ENCODE measurements at regions not wholly inside any gene's neighbourhood (a gene's known extent, or its start where the extent isn't known, plus 50 kb on each side); places are given as distances from the start of the nearest gene placed in this dataset.
A peak's percentile ranks its signal among the peaks of the same experiment; 100 is the strongest.
"Not testable (repeated sequence)": the region's sequence is repeated elsewhere in the genome, so short reads cannot be mapped to it uniquely, and the experiment has no call there.

- Histone ChIP-seq H3K27me3 (ENCODE audit: insufficient read depth, poor library complexity, severe bottlenecking) (no peaks in the 10 kb centered on the region), H3K27ac (replicated peaks) (peak overlapping the region; percentile 52), H3K4me3 (replicated peaks; ENCODE audit: insufficient read depth, low read length) (no peak overlapping the region)
- TF ChIP-seq CTCF (IDR thresholded peaks at IDR 0.05; ENCODE audit: insufficient read depth, low read length) (no peak), REST (IDR thresholded peaks at IDR 0.05; ENCODE audit: insufficient replicate concordance, low read depth) (no peak), SPI1 (IDR thresholded peaks at IDR 0.05; ENCODE audit: borderline replicate concordance, low read depth) (no peak), POLR2AphosphoS5 (IDR thresholded peaks at IDR 0.05; ENCODE audit: low read depth) (no peak), GABPA (IDR thresholded peaks at IDR 0.05; ENCODE audit: low read depth) (no peak)
- no peak for DNase-seq (ENCODE audit: low read depth in 1 of 2, low spot score in 1 of 2)
Measured at GRCh38 chr12:41652981-41653380, 464.9 kb downstream of the PDZRN4 start.

GRCh38 chr12:41645624-41646023 is 457.5 kb downstream of the PDZRN4 start:
- no peak for TF ChIP-seq CTCF (IDR thresholded peaks at IDR 0.05; ENCODE audit: insufficient read depth, low read length)
- TF ChIP-seq REST (IDR thresholded peaks at IDR 0.05; ENCODE audit: insufficient replicate concordance, low read depth): no peak
- no peak for TF ChIP-seq SPI1 (IDR thresholded peaks at IDR 0.05; ENCODE audit: borderline replicate concordance, low read depth)
- H3K27ac ChIP-seq (replicated peaks): no peak overlapping the region
- no peak for DNase-seq (ENCODE audit: low read depth in 1 of 2, low spot score in 1 of 2)
- no peak overlapping the region for H3K4me3 ChIP-seq (replicated peaks; ENCODE audit: insufficient read depth, low read length)
- no peaks in the 10 kb centered on the region for H3K27me3 ChIP-seq (ENCODE audit: insufficient read depth, poor library complexity, severe bottlenecking)

GRCh38 chr12:41642808-41643207 is 454.7 kb downstream of the PDZRN4 start:
- not testable (repeated sequence) for H3K27me3 ChIP-seq (ENCODE audit: insufficient read depth, poor library complexity, severe bottlenecking); H3K27ac ChIP-seq (replicated peaks); DNase-seq (ENCODE audit: low read depth in 1 of 2, low spot score in 1 of 2); H3K4me3 ChIP-seq (replicated peaks; ENCODE audit: insufficient read depth, low read length)

- no peak overlapping the region for H3K4me3 ChIP-seq (replicated peaks; ENCODE audit: insufficient read depth, low read length)
Measured at GRCh38 chr12:41636653-41637052, 448.5 kb downstream of the PDZRN4 start.

More at GRCh38 chr12:41636653-41637052, 448.5 kb downstream of the PDZRN4 start:
- no peak overlapping the region for H3K27ac ChIP-seq (replicated peaks)
- TF ChIP-seq CTCF (IDR thresholded peaks at IDR 0.05; ENCODE audit: insufficient read depth, low read length): no peak
- no peak for TF ChIP-seq POLR2AphosphoS5 (IDR thresholded peaks at IDR 0.05; ENCODE audit: low read depth)
- no peak for TF ChIP-seq REST (IDR thresholded peaks at IDR 0.05; ENCODE audit: insufficient replicate concordance, low read depth)
- no peak for TF ChIP-seq GABPA (IDR thresholded peaks at IDR 0.05; ENCODE audit: low read depth)
- TF ChIP-seq SPI1 (IDR thresholded peaks at IDR 0.05; ENCODE audit: borderline replicate concordance, low read depth): no peak
- DNase-seq (ENCODE audit: low read depth in 1 of 2, low spot score in 1 of 2): no peak
- H3K27me3 ChIP-seq (ENCODE audit: insufficient read depth, poor library complexity, severe bottlenecking): no peaks in the 10 kb centered on the region
